ENCODE measurements at regions not wholly inside any gene's neighbourhood (a gene's known extent, or its start where the extent isn't known, plus 50 kb on each side); places are given as distances from the start of the nearest gene placed in this dataset.

GRCh38 chr5:172521338-172521932 lies 67.1 kb upstream of the SH3PXD2B start:
- TF ChIP-seq CTCF (IDR thresholded peaks at IDR 0.05; ENCODE audit: insufficient read depth in 1 of 2, low read depth in 1 of 2, low read length in 1 of 2, severe bottlenecking in 1 of 2, unreplicated experiment in 1 of 2) = no peak
- POLR2A ChIA-PET = no interaction called here
- CTCF ChIA-PET = no interaction called here
- no peak for DNase-seq
- peaks cover 2% of the 10 kb centered on the region; the same call in 1 of the 2 replicates for H3K27me3 ChIP-seq (replicated peaks; ENCODE audit: control insufficient read depth, insufficient read depth, low read length)
- no peak overlapping the region for H3K4me3 Mint-ChIP-seq (ENCODE audit: unreplicated experiment)
- no peaks in the 10 kb centered on the region for H3K4me1 ChIP-seq
- H3K36me3 ChIP-seq (ENCODE audit: control insufficient read depth, insufficient read depth, low read length) = no peaks in the 10 kb centered on the region
- H3K9me3 ChIP-seq = peaks cover 17% of the 10 kb centered on the region
- H3K4me1 Mint-ChIP-seq (ENCODE audit: low read depth, unreplicated experiment) = no peaks in the 10 kb centered on the region
- intact Hi-C loops (cut with micrococcal nuclease; ENCODE audit: unreplicated experiment) = no loop called here
- H3K4me3 ChIP-seq (ENCODE audit: low read depth, low read length) = no peak overlapping the region
- BruUV-seq (replicated peaks) = no TSS peak
- H3K27ac Mint-ChIP-seq (ENCODE audit: unreplicated experiment) = no peak overlapping the region
- no peaks in the 10 kb centered on the region for H3K36me3 Mint-ChIP-seq (ENCODE audit: insufficient read depth, unreplicated experiment)
- peaks cover 35% of the 10 kb centered on the region for H3K9me3 Mint-ChIP-seq (ENCODE audit: unreplicated experiment)
- peaks cover 6% of the 10 kb centered on the region for H3K27me3 Mint-ChIP-seq (ENCODE audit: insufficient read depth, unreplicated experiment)

- Mint-ChIP-seq H3K27me3 (ENCODE audit: insufficient read depth, unreplicated experiment) (peaks cover 15% of the 10 kb centered on the region), H3K36me3 (ENCODE audit: insufficient read depth, unreplicated experiment) (no peaks in the 10 kb centered on the region), H3K4me3 (ENCODE audit: unreplicated experiment) (no peak overlapping the region), H3K9me3 (ENCODE audit: unreplicated experiment) (peaks cover 23% of the 10 kb centered on the region), H3K4me1 (ENCODE audit: low read depth, unreplicated experiment) (no peaks in the 10 kb centered on the region), H3K27ac (ENCODE audit: unreplicated experiment) (no peak overlapping the region)
- TF ChIP-seq CTCF (IDR thresholded peaks at IDR 0.05; ENCODE audit: insufficient read depth in 1 of 2, low read depth in 1 of 2, low read length in 1 of 2, severe bottlenecking in 1 of 2, unreplicated experiment in 1 of 2) = no peak
- intact Hi-C loops (cut with micrococcal nuclease; ENCODE audit: unreplicated experiment) = no loop called here
- Histone ChIP-seq H3K4me1 (no peaks in the 10 kb centered on the region), H3K36me3 (ENCODE audit: control insufficient read depth, insufficient read depth, low read length) (no peaks in the 10 kb centered on the region), H3K27me3 (replicated peaks; ENCODE audit: control insufficient read depth, insufficient read depth, low read length) (no peaks in the 10 kb centered on the region), H3K4me3 (ENCODE audit: low read depth, low read length) (no peak overlapping the region), H3K9me3 (peaks cover 12% of the 10 kb centered on the region)
- no TSS peak for BruUV-seq (replicated peaks)
- DNase-seq = no peak
- POLR2A ChIA-PET = no interaction called here
- CTCF ChIA-PET = no interaction called here
These were observed 57.6 kb upstream of the SH3PXD2B start for GRCh38 chr5:172511952-172512351.

- no peaks in the 10 kb centered on the region for H3K4me1 ChIP-seq
- peaks cover 3% of the 10 kb centered on the region for H3K27me3 Mint-ChIP-seq (ENCODE audit: insufficient read depth, unreplicated experiment)
- H3K4me1 Mint-ChIP-seq (ENCODE audit: low read depth, unreplicated experiment) = no peaks in the 10 kb centered on the region
- BruUV-seq (replicated peaks) = no TSS peak
- no peak overlapping the region for H3K27ac Mint-ChIP-seq (ENCODE audit: unreplicated experiment)
- no peaks in the 10 kb centered on the region for H3K27me3 ChIP-seq (replicated peaks; ENCODE audit: control insufficient read depth, insufficient read depth, low read length)
- H3K4me3 ChIP-seq (ENCODE audit: low read depth, low read length) = no peak overlapping the region
- peak in 1 of 2 experiments; percentile 17 for DNase-seq
- H3K9me3 Mint-ChIP-seq (ENCODE audit: unreplicated experiment) = peaks cover 23% of the 10 kb centered on the region
- no peak overlapping the region for H3K4me3 Mint-ChIP-seq (ENCODE audit: unreplicated experiment)
- POLR2A ChIA-PET = no interaction called here
- TF ChIP-seq CTCF (IDR thresholded peaks at IDR 0.05; ENCODE audit: insufficient read depth in 1 of 2, low read depth in 1 of 2, low read length in 1 of 2, severe bottlenecking in 1 of 2, unreplicated experiment in 1 of 2) = no peak
- peaks cover 12% of the 10 kb centered on the region for H3K9me3 ChIP-seq
- no peaks in the 10 kb centered on the region for H3K36me3 ChIP-seq (ENCODE audit: control insufficient read depth, insufficient read depth, low read length)
- intact Hi-C loops (cut with micrococcal nuclease; ENCODE audit: unreplicated experiment) = no loop called here
- no peaks in the 10 kb centered on the region for H3K36me3 Mint-ChIP-seq (ENCODE audit: insufficient read depth, unreplicated experiment)
- CTCF ChIA-PET = no interaction called here
These were observed 55.1 kb upstream of the SH3PXD2B start for GRCh38 chr5:172509405-172509781.

Data from Caco-2 (cell line).